Erythroblast (primary cell): ENCODE measurements at regions not wholly inside any gene's neighbourhood (a gene's known extent, or its start where the extent isn't known, plus 50 kb on each side); places are given as distances from the start of the nearest gene placed in this dataset.

Source experiments
- GATA1 ChIP-seq: IDR thresholded peaks from 2 replicates; pipeline ENCODE4 v1.6.1; 2011; ENCODE audit warnings: low read depth, mild to moderate bottlenecking, control low read depth, low read length, moderate library complexity
- POLR2A ChIP-seq: IDR thresholded peaks from 2 replicates; pipeline ENCODE4 v1.6.1; 2011; ENCODE audit warnings: mild to moderate bottlenecking, low read length

- no peak for TF ChIP-seq POLR2A
- TF ChIP-seq GATA1 = no peak
Observed at GRCh38 chr10:36700123-36700522, 425.3 kb upstream of the ANKRD30A start.
